Progenitor cell of endocrine pancreas (in vitro differentiated cells): ENCODE measurements at regions not wholly inside any gene's neighbourhood (a gene's known extent, or its start where the extent isn't known, plus 50 kb on each side); places are given as distances from the start of the nearest gene placed in this dataset.

Experiments used
- DNase-seq: peaks from one replicate; pipeline ENCODE4 v3.0.0; 2021; ENCODE audit warnings: low spot score; ENCODE audit not compliant: unreplicated experiment
- H3K27ac Mint-ChIP-seq: 2 replicates; pipeline ENCODE4 v1.8.0; 2021; ENCODE audit warnings: mild to moderate bottlenecking, moderate library complexity, mixed read lengths
- H3K27me3 Mint-ChIP-seq: 2 replicates; pipeline ENCODE4 v1.8.0; 2021; ENCODE audit warnings: mixed read lengths
- H3K36me3 Mint-ChIP-seq: 2 replicates; pipeline ENCODE4 v1.8.0; 2022; ENCODE audit warnings: mixed read lengths; ENCODE audit not compliant: insufficient read depth
- H3K4me1 Mint-ChIP-seq: 2 replicates; pipeline ENCODE4 v1.8.0; 2021; ENCODE audit warnings: low read depth, mixed read lengths
- H3K4me3 Mint-ChIP-seq: 2 replicates; pipeline ENCODE4 v1.8.0; 2021; ENCODE audit warnings: low read depth, mild to moderate bottlenecking, moderate library complexity, mixed read lengths
- H3K9me3 Mint-ChIP-seq: 2 replicates; pipeline ENCODE4 v1.8.0; 2021; ENCODE audit warnings: low read depth, mixed read lengths
- CTCF ChIP-seq: fragments of 200-600 bp; sonication (generic); IDR thresholded peaks from one replicate; pipeline ENCODE4 v1.5.0; 2021; ENCODE audit warnings: antibody characterized with exemption, mild to moderate bottlenecking; ENCODE audit not compliant: unreplicated experiment

GRCh38 chr3:8113626-8114025, 388.0 kb upstream of the LMCD1 start:
- DNase-seq = no peak
- peaks cover 1% of the 10 kb centered on the region for H3K36me3 Mint-ChIP-seq
- H3K9me3 Mint-ChIP-seq = peaks cover 4% of the 10 kb centered on the region
- no peak for TF ChIP-seq CTCF
- peaks cover 7% of the 10 kb centered on the region for H3K27me3 Mint-ChIP-seq
- H3K27ac Mint-ChIP-seq = no peak overlapping the region
- peaks cover 1% of the 10 kb centered on the region for H3K4me1 Mint-ChIP-seq
- H3K4me3 Mint-ChIP-seq = no peak overlapping the region

- H3K4me1 Mint-ChIP-seq = no peaks in the 10 kb centered on the region
- no peak overlapping the region for H3K27ac Mint-ChIP-seq
- H3K4me3 Mint-ChIP-seq = no peak overlapping the region
- no peaks in the 10 kb centered on the region for H3K27me3 Mint-ChIP-seq
- DNase-seq = no peak
- H3K9me3 Mint-ChIP-seq = peaks cover 4% of the 10 kb centered on the region
- no peak for TF ChIP-seq CTCF
- no peaks in the 10 kb centered on the region for H3K36me3 Mint-ChIP-seq
Measured at GRCh38 chr3:8128686-8129085, 372.9 kb upstream of the LMCD1 start.

- Mint-ChIP-seq H3K4me1 (peaks cover 4% of the 10 kb centered on the region), H3K4me3 (no peak overlapping the region), H3K9me3 (peaks cover 11% of the 10 kb centered on the region), H3K27ac (no peak overlapping the region), H3K36me3 (no peaks in the 10 kb centered on the region), H3K27me3 (no peaks in the 10 kb centered on the region)
- no peak for TF ChIP-seq CTCF
- DNase-seq = no peak
Measured at GRCh38 chr3:8136553-8136952, 365.1 kb upstream of the LMCD1 start.

GRCh38 chr3:8143186-8143585, 358.4 kb upstream of the LMCD1 start:
- H3K27me3 Mint-ChIP-seq = no peaks in the 10 kb centered on the region
- no peak for TF ChIP-seq CTCF
- no peaks in the 10 kb centered on the region for H3K36me3 Mint-ChIP-seq
- H3K4me3 Mint-ChIP-seq = no peak overlapping the region
- DNase-seq = no peak
- H3K27ac Mint-ChIP-seq = no peak overlapping the region
- H3K4me1 Mint-ChIP-seq = peaks cover 4% of the 10 kb centered on the region
- H3K9me3 Mint-ChIP-seq = peaks cover 8% of the 10 kb centered on the region

- no peak for DNase-seq
- no peaks in the 10 kb centered on the region for H3K27me3 Mint-ChIP-seq
- no peaks in the 10 kb centered on the region for H3K36me3 Mint-ChIP-seq
- H3K4me1 Mint-ChIP-seq = no peaks in the 10 kb centered on the region
- no peak for TF ChIP-seq CTCF
- no peak overlapping the region for H3K27ac Mint-ChIP-seq
- H3K9me3 Mint-ChIP-seq = peaks cover 8% of the 10 kb centered on the region
- H3K4me3 Mint-ChIP-seq = no peak overlapping the region
Measured at GRCh38 chr3:8145661-8146060, 356.0 kb upstream of the LMCD1 start.
